Transverse colon (tissue), 3 donors: ENCODE measurements at regions not wholly inside any gene's neighbourhood (a gene's known extent, or its start where the extent isn't known, plus 50 kb on each side); places are given as distances from the start of the nearest gene placed in this dataset.

Experiments used
- CTCF ChIP-seq, 5 experiments: fragments of 200-600 bp in 3 of 5; fragments of 450-650 bp in 2 of 5; sonication (generic) in 3 of 5; IDR thresholded peaks; 1 replicate in 2 of 5; 2 replicates in 3 of 5; pipeline ENCODE4 v1.5.1; 2016 to 2017; ENCODE audit warnings: antibody characterized with exemption in 5 of 5, inconsistent platforms in 3 of 5, mild to moderate bottlenecking in 2 of 5, moderate library complexity in 1 of 5
- EP300 ChIP-seq: sonication (generic); formaldehyde crosslinking; IDR thresholded peaks from one replicate; pipeline ENCODE4 v1.6.1; 2017; ENCODE audit warnings: antibody characterized with exemption, low read depth

GRCh38 chr11:39120890-39121289, 2338.6 kb downstream of the LRRC4C start:
- TF ChIP-seq CTCF (IDR thresholded peaks at IDR 0.05) (no peak), EP300 (no peak)
